Activated CD8-positive, alpha-beta memory T cell treated with anti-CD3 and anti-CD28 coated beads for 48 hours (primary cell): ENCODE measurements at regions not wholly inside any gene's neighbourhood (a gene's known extent, or its start where the extent isn't known, plus 50 kb on each side); places are given as distances from the start of the nearest gene placed in this dataset.
"Not testable (repeated sequence)": the region's sequence is repeated elsewhere in the genome, so short reads cannot be mapped to it uniquely, and the experiment has no call there.

Source experiments
- DNase-seq, 3 experiments: peaks; one replicate each; pipeline ENCODE4 v3.0.0-alpha.2; 2020; ENCODE audit warnings: low read depth in 2 of 3, low spot score in 2 of 3

GRCh38 chr9:75274781-75275180 is 186.5 kb downstream of the OSTF1 start:
- no peak for DNase-seq

GRCh38 chr9:75282047-75282446 is 193.7 kb downstream of the OSTF1 start:
- DNase-seq, result no peak

DNA sequence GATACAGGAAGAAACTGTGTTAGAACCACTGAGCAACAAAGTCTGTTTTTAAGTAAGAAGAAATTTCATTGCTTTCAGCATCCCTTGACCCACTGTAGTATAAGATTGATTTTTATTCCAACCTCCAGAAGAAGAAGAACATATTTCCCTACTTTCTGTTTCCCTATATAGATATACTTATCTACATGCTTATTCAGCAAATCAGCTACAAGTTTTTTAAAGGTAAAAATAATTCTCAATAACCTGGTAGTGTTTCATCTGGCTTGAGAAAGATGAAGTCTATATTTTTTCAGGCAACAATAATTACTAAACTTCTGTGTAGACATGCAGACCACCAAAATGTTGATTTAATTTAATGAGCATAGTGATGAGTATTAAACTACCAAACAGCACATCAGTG is 201.0 kb downstream of the OSTF1 start:
- no peak for DNase-seq

DNA sequence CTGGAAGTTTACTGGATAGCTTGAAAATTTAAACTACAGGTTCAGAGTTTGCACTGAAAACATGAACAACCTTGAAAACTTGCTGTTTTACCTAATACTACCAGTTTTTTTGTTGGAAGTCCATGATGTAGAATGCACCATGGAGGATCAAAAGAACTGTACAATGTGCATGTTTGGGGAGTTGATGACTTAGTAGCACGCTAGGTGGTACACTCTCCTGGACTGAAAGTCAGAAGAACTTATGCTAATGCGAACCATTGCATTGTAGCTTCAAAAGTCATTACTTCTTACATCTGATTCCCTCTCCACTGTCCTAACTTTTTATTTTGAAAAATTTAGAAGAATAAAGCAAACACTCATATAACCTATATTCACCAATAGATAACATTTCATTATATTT is 211.0 kb downstream of the OSTF1 start:
- no peak for DNase-seq

- no peak for DNase-seq
These were observed 245.3 kb downstream of the OSTF1 start for GRCh38 chr9:75333624-75334023.

DNA sequence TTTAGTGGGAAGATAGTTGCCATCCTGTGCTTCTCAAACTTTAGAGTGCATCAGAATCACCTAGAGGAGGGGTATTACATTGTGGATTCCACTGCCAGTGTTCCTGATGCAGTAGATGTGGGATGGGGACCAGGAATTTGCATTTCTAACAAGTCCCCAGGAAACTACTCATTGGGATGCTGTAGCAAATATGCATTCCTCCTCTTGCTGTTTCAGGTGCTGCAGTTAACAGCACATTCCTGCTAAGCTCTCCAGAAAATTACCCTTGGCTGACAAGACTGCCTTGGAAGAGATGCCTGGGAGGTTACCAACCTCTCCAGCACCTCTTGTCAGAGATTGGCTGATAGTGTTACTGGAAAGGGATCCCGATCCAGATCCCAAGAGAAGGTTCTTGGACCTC is 270.5 kb downstream of the OSTF1 start:
- DNase-seq, result no peak

DNA sequence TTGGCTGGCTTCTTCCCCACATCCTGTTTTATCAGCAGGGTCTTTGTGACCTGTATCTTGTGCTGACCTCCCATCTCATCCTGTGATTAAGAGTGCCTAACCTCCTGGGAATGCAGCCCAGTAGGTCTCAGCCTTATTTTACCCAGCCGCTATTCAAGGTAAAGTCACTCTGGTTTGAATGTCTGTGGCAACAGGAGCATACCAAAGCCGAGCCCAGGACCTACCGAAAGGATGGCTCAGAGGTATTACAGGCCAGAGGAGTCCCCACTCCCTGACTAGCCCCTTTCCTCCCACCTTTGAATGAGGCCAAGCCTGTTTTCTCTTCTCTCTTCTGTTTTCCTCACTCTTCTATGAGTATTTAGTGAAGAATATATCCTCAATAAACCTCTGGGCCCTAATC is 271.3 kb downstream of the OSTF1 start:
- no peak for DNase-seq

DNA sequence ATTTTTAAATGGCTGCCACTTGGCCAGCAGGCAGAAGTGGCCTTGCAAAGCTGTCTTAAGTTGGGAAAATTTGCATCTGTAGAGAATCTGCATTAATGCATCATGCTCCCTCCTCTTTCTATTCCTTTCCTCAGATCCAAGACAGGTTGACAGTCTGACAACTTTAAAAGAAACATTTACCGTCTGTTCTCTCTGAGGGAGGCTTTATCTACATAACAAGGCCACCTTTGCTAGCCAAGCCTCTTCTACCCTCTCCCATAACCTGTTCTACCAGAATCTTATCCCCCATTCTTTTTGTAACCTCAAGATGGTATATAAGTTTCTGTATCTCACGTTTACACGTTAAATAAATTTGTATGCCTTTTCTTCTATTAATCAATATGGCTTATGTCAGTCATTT is 271.9 kb downstream of the OSTF1 start:
- DNase-seq, result no peak

DNA sequence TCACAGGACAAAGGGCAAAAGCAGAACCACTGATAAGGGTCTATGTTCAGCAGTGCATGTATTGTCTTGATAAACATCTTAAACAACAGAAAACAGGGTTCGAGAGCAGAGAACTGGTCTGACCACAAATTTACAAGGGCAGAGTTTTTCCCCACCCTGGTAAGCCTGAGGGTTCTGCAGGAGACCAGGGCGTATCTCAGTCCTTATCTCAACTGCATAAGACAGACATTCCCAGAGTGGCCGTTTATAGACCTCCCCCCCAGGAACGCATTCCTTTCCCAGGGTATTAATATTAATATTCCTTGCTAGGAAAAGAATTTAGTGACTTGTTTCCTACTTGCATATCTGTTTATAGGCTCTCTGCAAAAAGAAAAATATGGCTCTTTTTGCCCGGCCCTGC is 274.1 kb downstream of the OSTF1 start:
- not testable (repeated sequence) for DNase-seq

DNA sequence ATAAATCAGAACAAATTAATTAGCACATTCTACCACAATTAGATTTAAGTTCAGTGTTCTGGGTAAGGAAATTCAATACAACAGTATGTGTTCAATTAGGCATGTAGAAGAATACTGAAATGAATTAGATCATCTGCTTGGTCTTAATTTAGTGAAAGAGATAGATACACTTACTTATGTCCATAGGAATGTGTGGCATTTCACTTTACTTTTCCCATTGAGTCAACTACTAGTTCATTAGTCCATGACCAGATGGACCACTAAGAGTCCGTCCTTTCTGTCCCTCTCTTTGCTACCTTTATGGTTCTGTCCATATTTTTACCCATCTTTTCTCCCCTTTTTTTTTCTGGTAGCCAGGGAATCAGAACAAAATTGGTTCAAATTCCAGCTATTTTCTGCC is 276.9 kb downstream of the OSTF1 start:
- no peak for DNase-seq

DNA sequence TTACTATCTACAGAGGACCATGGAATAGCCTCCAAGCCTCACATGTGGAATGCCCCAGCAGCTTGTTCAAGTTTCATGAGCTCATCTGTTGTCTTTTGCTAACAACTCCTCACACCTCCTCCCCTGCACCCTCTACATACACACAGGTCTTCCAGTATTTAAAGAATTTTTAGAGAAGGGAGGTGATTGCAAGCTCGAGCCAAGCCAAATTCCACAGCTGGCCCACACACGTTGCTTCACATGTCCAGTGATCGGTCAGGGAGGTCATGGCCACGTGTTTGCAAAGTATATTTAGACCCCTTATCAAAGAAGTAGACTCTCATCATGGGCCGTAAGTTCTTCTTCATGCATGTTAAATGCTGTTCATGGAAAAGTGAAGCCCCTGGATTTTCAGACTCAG is 281.7 kb downstream of the OSTF1 start:
- DNase-seq, result no peak

DNA sequence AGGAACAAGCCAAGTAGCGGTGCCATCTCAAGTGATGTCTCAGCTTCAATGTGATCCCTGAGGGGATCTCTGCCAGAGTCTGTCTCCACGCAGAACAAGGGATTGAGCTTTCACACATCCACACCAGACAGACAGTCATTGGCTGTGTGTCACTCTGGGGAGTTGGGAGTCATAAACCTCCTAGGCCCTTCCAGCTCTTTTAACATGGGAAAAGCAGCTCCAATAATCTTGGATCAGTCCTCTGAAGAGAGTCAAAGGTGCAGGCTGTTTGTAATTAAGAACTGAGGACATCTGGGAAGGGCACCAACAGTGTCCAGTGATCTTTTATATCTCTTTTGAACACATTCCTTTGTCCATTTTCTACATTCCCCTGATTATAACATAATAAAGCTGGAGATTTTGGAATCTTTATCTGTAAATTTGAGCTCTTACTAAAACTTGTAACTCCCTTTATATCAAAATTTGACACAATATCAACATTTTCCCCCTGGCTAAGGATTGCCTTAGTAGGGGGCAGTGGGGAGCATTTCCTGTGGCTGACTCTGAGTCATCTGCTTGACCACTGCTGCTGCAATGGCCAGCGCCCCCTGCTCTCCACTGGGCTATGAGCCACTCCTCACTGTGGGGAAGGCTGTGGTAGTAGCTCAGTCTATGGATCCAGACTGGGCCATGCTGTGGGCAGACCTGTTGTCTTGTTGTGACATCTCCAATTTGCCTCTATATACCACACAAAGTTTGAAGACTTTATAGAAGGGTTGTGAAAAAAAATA is 284.4 kb downstream of the OSTF1 start:
- no peak for DNase-seq

- DNase-seq, result no peak
These were observed 288.5 kb downstream of the OSTF1 start for GRCh38 chr9:75376680-75377254.

GRCh38 chr9:75378036-75378435 is 289.7 kb downstream of the OSTF1 start:
- no peak for DNase-seq

DNA sequence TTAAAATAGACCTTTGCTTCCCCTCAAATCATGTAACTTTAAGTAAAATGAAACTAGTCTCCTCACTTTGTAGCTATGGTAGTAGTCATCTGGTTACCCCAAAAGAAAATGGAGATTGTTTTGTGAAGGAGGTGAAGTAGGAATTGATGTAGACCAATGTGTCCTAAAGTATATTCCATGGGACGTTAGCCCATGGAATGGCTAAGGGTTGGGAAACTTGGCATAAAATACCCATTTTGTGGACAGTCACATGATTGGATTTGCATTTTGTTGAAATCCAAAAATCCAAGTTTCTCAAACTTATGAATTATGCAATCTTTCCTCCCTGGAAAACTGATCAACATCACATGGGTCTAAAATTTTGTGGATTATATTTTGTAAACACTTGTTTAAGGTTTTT is 290.6 kb downstream of the OSTF1 start:
- DNase-seq, result no peak

DNA sequence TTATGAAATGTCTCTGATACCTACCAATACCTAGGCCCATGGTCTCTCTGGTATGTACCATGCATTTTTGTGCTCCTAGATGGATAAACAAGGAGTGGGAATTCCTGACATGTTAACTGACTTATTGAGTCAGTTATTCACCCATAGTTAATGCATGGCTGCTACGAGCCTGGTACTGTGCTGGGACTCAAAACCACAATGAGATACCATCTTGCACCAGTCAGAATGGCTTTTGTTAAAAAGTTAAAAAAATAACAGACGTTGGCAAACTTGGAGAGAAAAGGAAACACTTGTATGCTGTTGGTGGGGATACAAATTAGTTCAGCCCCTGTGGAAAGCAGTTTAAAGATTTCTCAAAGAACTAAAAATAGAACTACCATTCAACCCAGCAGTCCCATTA is 293.8 kb downstream of the OSTF1 start:
- no peak for DNase-seq

DNA sequence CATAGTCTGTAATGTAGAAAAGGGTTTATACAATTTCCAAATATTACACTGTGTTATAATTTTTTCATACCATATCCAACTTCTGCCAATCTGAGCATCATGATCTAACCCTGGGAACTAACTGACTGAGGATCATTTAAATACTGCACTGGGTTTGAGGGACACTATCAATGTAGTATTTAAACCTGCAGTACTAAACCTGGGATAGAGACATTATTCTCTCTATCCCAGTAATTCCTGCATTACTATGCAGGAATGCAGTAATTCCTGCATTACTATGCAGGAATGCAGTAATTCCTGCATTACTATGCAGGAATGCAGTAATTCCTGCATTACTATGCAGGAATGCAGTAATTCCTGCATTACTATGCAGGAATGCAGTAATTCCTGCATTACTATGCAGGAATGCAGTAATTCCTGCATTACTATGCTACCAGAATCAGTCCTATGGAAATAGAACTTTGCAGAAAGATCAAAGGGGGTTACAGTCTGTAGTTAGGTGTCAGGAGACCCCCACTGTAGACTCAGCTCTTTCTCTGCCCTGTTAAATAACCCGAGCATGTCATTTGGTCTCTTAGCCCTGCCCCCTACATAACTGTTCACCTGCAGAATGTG is 295.2 kb downstream of the OSTF1 start:
- DNase-seq, result not testable (repeated sequence)

- no peak for DNase-seq
These were observed 296.9 kb downstream of the OSTF1 start for GRCh38 chr9:75385236-75385635.

GRCh38 chr9:75389101-75389500 is 300.8 kb downstream of the OSTF1 start:
- no peak for DNase-seq

GRCh38 chr9:75390951-75391350 is 302.6 kb downstream of the OSTF1 start:
- no peak for DNase-seq

DNA sequence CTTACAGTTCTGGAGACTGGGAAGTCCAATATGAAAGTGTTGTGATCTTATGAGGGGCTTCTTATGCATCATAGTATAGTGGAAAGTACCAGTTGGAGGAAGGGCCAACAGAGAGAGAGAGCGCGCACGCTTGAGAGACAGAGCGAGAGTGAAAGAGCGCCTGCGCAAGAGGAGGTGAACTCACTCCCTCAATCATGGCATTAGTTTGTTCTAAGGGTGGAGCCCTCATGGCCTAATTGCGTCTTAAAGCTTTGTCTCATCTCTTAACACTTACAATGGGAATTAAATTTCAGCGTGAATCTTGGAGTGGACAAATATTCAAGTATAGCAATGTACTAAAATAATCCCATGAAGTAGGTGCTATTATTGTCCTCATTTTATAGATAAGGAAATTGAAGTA is 303.2 kb downstream of the OSTF1 start:
- no peak for DNase-seq

DNA sequence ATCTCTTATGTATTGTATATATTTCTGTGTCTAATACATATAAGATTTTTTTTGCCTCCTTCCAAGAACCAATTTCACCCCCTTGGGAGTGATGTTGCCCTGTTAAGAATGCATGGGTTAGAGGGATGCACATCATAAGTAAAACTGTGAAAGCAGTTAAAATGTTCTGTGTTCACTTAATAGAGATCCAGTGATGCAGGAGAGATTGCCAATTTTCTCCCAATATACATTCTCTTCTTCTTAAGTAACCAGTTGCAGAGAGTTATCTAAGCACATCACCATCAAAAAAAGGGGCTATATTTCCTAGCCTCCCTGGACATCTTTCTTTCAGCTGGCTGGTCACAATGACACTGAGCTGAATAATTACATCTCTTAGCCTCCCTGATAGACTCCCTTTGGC is 307.0 kb downstream of the OSTF1 start:
- no peak for DNase-seq

GRCh38 chr9:75397836-75398235 is 309.5 kb downstream of the OSTF1 start:
- DNase-seq, result no peak
